Cardiac fibroblast (primary cell): ENCODE measurements at regions not wholly inside any gene's neighbourhood (a gene's known extent, or its start where the extent isn't known, plus 50 kb on each side); places are given as distances from the start of the nearest gene placed in this dataset.
"Not testable (repeated sequence)": the region's sequence is repeated elsewhere in the genome, so short reads cannot be mapped to it uniquely, and the experiment has no call there.

ENCODE experiments used
- DNase-seq, 2 donors: peaks; one replicate each; pipeline versions ENCODE4 v3.0.0 to v3.0.0-alpha.2; 2010; ENCODE audit warnings: low read depth in 2 of 2
- H3K4me3 ChIP-seq, 2 donors: replicated peaks in 1 of 2; 1 replicate in 1 of 2; 2 replicates in 1 of 2; pipeline ENCODE4 v1.5.1; 2011; ENCODE audit warnings: low read depth in 2 of 2, low read length in 2 of 2, mild to moderate bottlenecking in 2 of 2, moderate library complexity in 1 of 2
- TF ChIP-seq, protein P1 (sequence below): IDR thresholded peaks from one replicate; pipeline ENCODE4 v1.5.1; 2011; ENCODE audit warnings: low read depth, mild to moderate bottlenecking, low read length, inconsistent platforms

DNA sequence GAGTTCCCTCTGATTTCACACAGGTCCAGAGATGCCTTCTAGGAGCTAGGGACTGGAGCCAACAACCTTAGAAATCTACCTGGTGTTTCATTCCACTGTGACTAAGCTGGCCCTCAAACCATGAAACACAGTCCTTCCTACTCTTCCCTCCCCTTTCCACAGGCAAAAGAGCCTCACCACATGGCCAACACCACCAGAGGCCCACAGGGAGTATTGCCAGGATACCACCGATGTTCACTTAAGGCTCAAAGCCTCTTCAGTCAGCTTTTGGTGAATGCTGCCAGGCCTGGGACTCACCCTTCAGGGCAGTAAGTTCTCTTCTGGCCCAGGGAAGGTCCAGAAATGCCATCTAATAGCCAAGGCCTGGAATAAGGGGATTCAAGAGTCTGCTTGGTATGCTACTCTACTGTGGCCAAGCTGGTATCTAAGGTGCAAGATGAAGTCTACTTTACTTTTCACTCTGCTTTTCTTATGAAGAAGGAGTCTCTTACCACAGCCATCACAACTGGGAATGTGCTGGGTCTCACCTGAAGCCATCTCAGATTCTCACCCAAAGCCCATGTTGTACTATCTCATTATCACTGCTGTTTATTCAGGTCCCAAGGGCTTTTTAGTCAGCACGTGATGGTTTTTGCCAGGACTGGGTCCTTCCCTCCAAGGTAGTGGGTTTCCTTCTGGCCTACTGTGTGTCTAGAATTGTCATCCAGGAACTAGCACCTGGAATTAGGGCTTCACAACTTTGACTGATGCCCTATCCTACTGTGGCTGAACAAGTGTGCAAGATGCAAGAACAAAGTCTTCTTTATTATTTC is 1018.4 kb downstream of the TAF11L14 start:
- H3K4me3 ChIP-seq: no peak overlapping the region
- TF ChIP-seq, protein P1, sequence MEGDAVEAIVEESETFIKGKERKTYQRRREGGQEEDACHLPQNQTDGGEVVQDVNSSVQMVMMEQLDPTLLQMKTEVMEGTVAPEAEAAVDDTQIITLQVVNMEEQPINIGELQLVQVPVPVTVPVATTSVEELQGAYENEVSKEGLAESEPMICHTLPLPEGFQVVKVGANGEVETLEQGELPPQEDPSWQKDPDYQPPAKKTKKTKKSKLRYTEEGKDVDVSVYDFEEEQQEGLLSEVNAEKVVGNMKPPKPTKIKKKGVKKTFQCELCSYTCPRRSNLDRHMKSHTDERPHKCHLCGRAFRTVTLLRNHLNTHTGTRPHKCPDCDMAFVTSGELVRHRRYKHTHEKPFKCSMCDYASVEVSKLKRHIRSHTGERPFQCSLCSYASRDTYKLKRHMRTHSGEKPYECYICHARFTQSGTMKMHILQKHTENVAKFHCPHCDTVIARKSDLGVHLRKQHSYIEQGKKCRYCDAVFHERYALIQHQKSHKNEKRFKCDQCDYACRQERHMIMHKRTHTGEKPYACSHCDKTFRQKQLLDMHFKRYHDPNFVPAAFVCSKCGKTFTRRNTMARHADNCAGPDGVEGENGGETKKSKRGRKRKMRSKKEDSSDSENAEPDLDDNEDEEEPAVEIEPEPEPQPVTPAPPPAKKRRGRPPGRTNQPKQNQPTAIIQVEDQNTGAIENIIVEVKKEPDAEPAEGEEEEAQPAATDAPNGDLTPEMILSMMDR: no peak
- DNase-seq: no peak

- no peak overlapping the region for H3K4me3 ChIP-seq
- TF ChIP-seq, protein P1: no peak
- DNase-seq: no peak
These were observed 1019.0 kb downstream of the TAF11L14 start for GRCh38 chr5:18653216-18653752.

- no peak for DNase-seq
- TF ChIP-seq, protein P1: no peak
- H3K4me3 ChIP-seq: no peak overlapping the region
These were observed 1026.3 kb downstream of the TAF11L14 start for GRCh38 chr5:18660511-18660910.

GRCh38 chr5:18662231-18662630 is 1028.0 kb downstream of the TAF11L14 start:
- DNase-seq: no peak
- no peak overlapping the region for H3K4me3 ChIP-seq
- TF ChIP-seq, protein P1: no peak

DNA sequence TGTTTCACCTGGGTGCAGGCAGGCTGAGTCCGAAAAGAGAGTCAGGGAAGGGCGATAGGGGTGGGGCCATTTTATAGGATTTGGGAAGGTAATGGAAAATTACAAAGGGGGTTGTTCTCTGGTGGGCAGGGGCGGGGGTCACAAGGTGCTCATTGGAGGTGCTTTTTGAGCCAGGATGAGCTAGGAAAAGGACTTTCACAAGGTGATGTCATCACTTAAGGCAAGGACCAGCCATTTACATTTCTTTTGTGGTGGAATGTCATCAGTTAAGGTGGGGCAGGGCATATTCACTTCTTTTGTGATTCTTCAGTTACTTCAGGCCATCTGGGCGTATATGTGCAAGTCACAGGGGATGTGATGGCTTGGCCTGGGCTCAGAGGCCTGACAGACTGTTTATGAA is 1040.0 kb downstream of the TAF11L14 start:
- H3K4me3 ChIP-seq, DNase-seq: not testable (repeated sequence)

GRCh38 chr5:18675041-18675440 is 1040.8 kb downstream of the TAF11L14 start:
- no peak for DNase-seq
- no peak overlapping the region for H3K4me3 ChIP-seq
- TF ChIP-seq, protein P1: no peak

- no peak for DNase-seq
- H3K4me3 ChIP-seq: no peak overlapping the region
- TF ChIP-seq, protein P1: no peak
These were observed 1052.0 kb downstream of the TAF11L14 start for GRCh38 chr5:18686253-18686652.
